ENCODE measurements at regions not wholly inside any gene's neighbourhood (a gene's known extent, or its start where the extent isn't known, plus 50 kb on each side); places are given as distances from the start of the nearest gene placed in this dataset.

DNA sequence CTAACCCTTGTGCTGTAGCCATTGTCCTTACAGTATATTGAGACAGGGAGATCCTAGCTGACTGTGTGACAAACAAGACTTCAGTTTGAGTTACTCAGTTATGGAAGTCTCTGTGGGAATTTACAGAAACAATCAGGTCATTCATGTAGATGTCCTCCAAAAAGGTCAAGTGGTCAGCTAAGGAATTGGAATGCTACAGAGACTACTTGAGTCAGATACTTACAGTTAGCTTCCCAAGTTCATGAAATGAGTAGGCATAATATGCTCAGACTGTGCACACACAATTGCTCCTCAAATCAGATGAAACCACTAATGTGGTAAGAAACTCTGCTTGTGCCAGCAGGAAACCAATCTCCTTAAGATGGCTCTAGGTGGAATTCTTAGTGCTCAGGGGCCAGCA lies 985.7 kb downstream of the NSUN3 start:
- no peak for DNase-seq (ENCODE audit: low spot score)
- Mint-ChIP-seq H3K27me3 (ENCODE audit: low read depth) (no peaks in the 10 kb centered on the region), H3K4me1 (ENCODE audit: low read depth) (no peaks in the 10 kb centered on the region), H3K36me3 (ENCODE audit: low read depth) (no peaks in the 10 kb centered on the region), H3K4me3 (ENCODE audit: unreplicated experiment) (no peak overlapping the region), H3K9me3 (ENCODE audit: low read depth) (peaks cover 3% of the 10 kb centered on the region), H3K27ac (ENCODE audit: unreplicated experiment) (no peak overlapping the region)
- TF ChIP-seq, protein P1, sequence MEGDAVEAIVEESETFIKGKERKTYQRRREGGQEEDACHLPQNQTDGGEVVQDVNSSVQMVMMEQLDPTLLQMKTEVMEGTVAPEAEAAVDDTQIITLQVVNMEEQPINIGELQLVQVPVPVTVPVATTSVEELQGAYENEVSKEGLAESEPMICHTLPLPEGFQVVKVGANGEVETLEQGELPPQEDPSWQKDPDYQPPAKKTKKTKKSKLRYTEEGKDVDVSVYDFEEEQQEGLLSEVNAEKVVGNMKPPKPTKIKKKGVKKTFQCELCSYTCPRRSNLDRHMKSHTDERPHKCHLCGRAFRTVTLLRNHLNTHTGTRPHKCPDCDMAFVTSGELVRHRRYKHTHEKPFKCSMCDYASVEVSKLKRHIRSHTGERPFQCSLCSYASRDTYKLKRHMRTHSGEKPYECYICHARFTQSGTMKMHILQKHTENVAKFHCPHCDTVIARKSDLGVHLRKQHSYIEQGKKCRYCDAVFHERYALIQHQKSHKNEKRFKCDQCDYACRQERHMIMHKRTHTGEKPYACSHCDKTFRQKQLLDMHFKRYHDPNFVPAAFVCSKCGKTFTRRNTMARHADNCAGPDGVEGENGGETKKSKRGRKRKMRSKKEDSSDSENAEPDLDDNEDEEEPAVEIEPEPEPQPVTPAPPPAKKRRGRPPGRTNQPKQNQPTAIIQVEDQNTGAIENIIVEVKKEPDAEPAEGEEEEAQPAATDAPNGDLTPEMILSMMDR (IDR thresholded peaks at IDR 0.05): no peak

DNA sequence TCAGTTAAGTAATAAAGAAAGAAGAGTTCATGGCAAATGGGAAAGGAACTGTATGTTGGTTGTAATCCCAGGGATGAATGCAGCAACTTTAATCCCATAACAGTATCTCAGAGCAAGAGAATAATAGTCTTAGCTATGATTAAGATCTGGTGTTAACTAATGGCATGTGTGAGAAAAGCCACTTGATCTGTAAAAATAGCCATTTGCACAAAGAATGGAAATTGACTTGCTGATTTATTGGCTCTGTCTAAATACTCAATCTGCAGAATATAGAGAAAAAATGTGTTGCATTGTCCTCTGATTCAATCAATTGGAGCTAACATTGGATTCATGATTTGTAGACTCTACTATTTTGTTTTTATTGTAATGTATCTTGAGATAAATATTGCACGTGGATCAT lies 987.0 kb downstream of the NSUN3 start:
- Mint-ChIP-seq H3K4me1 (ENCODE audit: low read depth) (no peaks in the 10 kb centered on the region), H3K27me3 (ENCODE audit: low read depth) (no peaks in the 10 kb centered on the region), H3K36me3 (ENCODE audit: low read depth) (no peaks in the 10 kb centered on the region), H3K4me3 (ENCODE audit: unreplicated experiment) (no peak overlapping the region), H3K27ac (ENCODE audit: unreplicated experiment) (no peak overlapping the region), H3K9me3 (ENCODE audit: low read depth) (peaks cover 9% of the 10 kb centered on the region)
- TF ChIP-seq, protein P1 (IDR thresholded peaks at IDR 0.05): no peak
- no peak for DNase-seq (ENCODE audit: low spot score)

DNA sequence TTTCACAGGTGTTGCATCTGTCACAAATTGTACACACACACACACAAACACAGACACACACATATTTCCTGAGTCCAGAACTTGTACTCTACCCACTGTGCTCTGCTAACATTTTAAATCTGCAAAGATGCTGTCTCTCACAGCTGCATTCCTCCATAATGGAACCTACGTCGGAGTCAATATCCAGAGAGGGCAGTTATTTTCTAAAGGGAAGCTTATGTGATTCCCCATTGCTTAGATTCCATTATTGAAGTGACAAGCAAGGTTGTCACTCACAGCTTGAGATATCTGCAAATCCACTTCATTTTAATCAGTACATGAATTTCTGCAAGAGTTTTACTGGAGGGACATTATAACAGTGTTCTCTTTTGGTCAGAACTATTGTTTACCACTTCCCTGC lies 992.4 kb downstream of the NSUN3 start:
- Mint-ChIP-seq H3K27me3 (ENCODE audit: low read depth) (no peaks in the 10 kb centered on the region), H3K27ac (ENCODE audit: unreplicated experiment) (no peak overlapping the region), H3K36me3 (ENCODE audit: low read depth) (no peaks in the 10 kb centered on the region), H3K9me3 (ENCODE audit: low read depth) (peaks cover 13% of the 10 kb centered on the region), H3K4me1 (ENCODE audit: low read depth) (no peaks in the 10 kb centered on the region), H3K4me3 (ENCODE audit: unreplicated experiment) (no peak overlapping the region)
- DNase-seq (ENCODE audit: low spot score): no peak
- TF ChIP-seq, protein P1 (IDR thresholded peaks at IDR 0.05): no peak

DNA sequence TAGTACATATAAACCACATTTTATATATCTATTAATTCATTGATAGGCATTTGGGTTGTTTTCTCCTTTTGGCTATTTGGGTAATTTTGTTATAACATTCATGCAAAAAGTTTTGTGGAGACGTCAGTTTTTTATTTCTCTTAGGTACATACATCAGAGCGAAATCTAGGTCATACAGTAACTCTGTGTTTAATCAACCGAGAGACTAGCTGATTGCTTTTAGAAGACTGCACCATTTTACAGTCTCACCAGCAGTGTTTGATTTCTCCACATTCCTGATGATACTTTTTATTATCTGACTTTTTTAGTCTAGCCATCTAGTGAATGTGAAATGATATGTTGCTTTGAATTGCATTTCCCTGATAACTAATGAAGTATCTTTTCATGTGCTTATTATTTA lies 1019.3 kb downstream of the NSUN3 start:
- Mint-ChIP-seq H3K36me3 (ENCODE audit: low read depth) (no peaks in the 10 kb centered on the region), H3K27me3 (ENCODE audit: low read depth) (no peaks in the 10 kb centered on the region), H3K4me1 (ENCODE audit: low read depth) (no peaks in the 10 kb centered on the region), H3K4me3 (ENCODE audit: unreplicated experiment) (no peak overlapping the region), H3K27ac (ENCODE audit: unreplicated experiment) (no peak overlapping the region), H3K9me3 (ENCODE audit: low read depth) (peaks cover 5% of the 10 kb centered on the region)
- TF ChIP-seq, protein P1 (IDR thresholded peaks at IDR 0.05): no peak
- DNase-seq (ENCODE audit: low spot score): no peak

DNA sequence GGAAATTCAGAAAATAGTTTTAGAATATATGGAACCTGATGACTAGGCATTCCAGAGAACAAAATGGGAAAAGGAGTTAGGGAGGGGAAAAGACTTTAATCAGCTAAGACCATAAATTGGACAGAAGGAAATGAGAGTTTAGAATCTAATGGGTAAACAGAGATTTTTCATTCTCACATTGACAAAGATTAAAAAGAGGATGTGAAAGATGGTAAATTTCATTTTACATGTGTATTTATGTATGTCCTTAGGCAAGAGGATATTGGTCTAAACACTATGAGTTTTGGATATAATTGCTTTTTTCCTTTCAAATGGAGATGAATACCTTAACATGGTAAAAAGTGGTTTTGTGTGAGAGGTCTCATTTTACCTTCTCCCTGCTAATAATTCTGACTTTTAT lies 1021.9 kb downstream of the NSUN3 start:
- Mint-ChIP-seq H3K27me3 (ENCODE audit: low read depth) (no peaks in the 10 kb centered on the region), H3K4me1 (ENCODE audit: low read depth) (no peaks in the 10 kb centered on the region), H3K36me3 (ENCODE audit: low read depth) (no peaks in the 10 kb centered on the region), H3K4me3 (ENCODE audit: unreplicated experiment) (no peak overlapping the region), H3K27ac (ENCODE audit: unreplicated experiment) (no peak overlapping the region), H3K9me3 (ENCODE audit: low read depth) (peaks cover 5% of the 10 kb centered on the region)
- DNase-seq (ENCODE audit: low spot score): no peak
- TF ChIP-seq, protein P1 (IDR thresholded peaks at IDR 0.05): no peak

Measured in chondrocyte (in vitro differentiated cells).